Nephron (organoid): ENCODE measurements at regions not wholly inside any gene's neighbourhood (a gene's known extent, or its start where the extent isn't known, plus 50 kb on each side); places are given as distances from the start of the nearest gene placed in this dataset.
"Not testable (repeated sequence)": the region's sequence is repeated elsewhere in the genome, so short reads cannot be mapped to it uniquely, and the experiment has no call there.

Experiments used
- H3K27ac Mint-ChIP-seq, 3 experiments: 2 replicates each; pipeline ENCODE4 v1.8.0; 2020; ENCODE audit warnings: mixed read lengths in 3 of 3, mild to moderate bottlenecking in 2 of 3, moderate library complexity in 1 of 3
- H3K27me3 Mint-ChIP-seq: 2 replicates; pipeline ENCODE4 v1.8.0; 2021; ENCODE audit warnings: low read depth, mild to moderate bottlenecking, moderate library complexity, mixed read lengths
- H3K36me3 Mint-ChIP-seq: 2 replicates; pipeline ENCODE4 v1.8.0; 2020; ENCODE audit warnings: low read depth, mixed read lengths
- H3K4me1 Mint-ChIP-seq: 2 replicates; pipeline ENCODE4 v1.8.0; 2020; ENCODE audit warnings: mixed read lengths
- H3K4me3 Mint-ChIP-seq, 3 experiments: 2 replicates each; pipeline ENCODE4 v1.8.0; 2020; ENCODE audit warnings: mild to moderate bottlenecking in 3 of 3, mixed read lengths in 3 of 3, moderate library complexity in 2 of 3
- H3K9me3 Mint-ChIP-seq: 2 replicates; pipeline ENCODE4 v1.8.0; 2020; ENCODE audit warnings: mixed read lengths
- CTCF ChIP-seq, 3 experiments: fragments of 200-600 bp; sonication (generic); IDR thresholded peaks; one replicate each; pipeline ENCODE4 v1.5.0; 2021; ENCODE audit warnings: antibody characterized with exemption in 3 of 3; ENCODE audit not compliant: unreplicated experiment in 3 of 3

DNA sequence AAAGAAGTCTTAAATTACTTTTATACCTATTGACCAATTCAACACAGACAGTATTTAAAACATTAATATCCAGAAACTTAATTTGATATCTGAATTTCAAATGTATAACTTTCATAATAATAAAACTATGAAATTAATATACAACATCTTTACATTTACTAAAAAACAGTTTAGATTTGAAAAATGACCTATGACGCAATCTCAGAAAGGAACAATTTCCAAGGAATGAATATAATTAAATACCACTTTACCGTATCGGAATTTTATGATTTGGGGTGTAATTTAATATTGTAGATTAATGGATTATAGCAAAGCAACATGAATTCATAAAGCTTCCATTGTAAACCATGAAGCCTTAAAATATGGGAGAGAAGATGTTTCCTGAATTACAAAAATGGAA lies 321.5 kb upstream of the TRPM3 start:
- Mint-ChIP-seq H3K9me3 (no peaks in the 10 kb centered on the region), H3K36me3 (no peaks in the 10 kb centered on the region), H3K27me3 (peaks cover 40% of the 10 kb centered on the region), H3K4me1 (peaks cover 5% of the 10 kb centered on the region), H3K4me3 (no peak overlapping the region), H3K27ac (no peak overlapping the region)
- no peak for TF ChIP-seq CTCF (IDR thresholded peaks at IDR 0.05; ENCODE audit: unreplicated experiment in 3 of 3)

DNA sequence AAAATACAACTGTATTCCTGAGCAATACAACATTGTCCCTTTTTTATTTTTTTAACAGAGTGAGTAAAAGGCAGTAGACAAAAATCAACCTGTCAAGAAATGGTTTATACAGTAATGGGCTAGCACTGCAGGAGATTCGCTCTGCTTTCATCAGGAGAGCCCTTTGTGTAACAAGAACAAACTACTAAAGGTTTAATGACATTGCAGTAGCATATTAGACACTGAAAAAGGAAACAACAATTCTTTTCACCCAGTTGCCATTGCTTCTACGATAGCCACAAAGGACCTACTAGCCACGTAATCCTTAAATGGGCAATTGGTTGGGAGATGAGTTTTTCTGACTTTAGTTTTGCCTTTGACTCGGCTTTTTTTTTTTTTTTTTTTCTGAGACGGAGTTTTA lies 319.8 kb upstream of the TRPM3 start:
- no peak for TF ChIP-seq CTCF (IDR thresholded peaks at IDR 0.05; ENCODE audit: unreplicated experiment in 3 of 3)
- no peak overlapping the region for H3K27ac Mint-ChIP-seq
- H3K4me1 Mint-ChIP-seq = peaks cover 2% of the 10 kb centered on the region
- no peaks in the 10 kb centered on the region for H3K9me3 Mint-ChIP-seq
- no peaks in the 10 kb centered on the region for H3K36me3 Mint-ChIP-seq
- peaks cover 23% of the 10 kb centered on the region for H3K27me3 Mint-ChIP-seq
- no peak overlapping the region for H3K4me3 Mint-ChIP-seq

DNA sequence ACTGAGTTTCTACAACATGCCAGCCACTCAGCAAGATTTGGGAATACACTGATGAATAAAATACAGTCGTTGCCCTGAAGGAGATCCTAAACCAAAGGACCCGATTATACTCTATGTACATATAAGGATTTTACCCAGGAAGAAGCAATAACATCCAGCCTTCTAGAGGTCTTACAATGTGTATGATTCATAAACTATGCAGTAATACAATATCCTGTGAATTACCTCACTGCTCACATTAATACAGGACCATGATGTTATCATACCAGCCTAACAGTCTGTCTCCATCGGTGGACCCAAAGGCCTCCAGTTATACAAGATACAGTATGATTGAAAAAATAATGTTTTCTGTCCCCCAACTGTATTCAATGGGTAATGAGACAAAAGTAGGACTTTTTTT lies 310.5 kb upstream of the TRPM3 start:
- Mint-ChIP-seq H3K27me3 (no peaks in the 10 kb centered on the region), H3K9me3 (no peaks in the 10 kb centered on the region), H3K27ac (no peak overlapping the region), H3K4me3 (no peak overlapping the region), H3K36me3 (no peaks in the 10 kb centered on the region), H3K4me1 (no peaks in the 10 kb centered on the region)
- TF ChIP-seq CTCF (IDR thresholded peaks at IDR 0.05; ENCODE audit: unreplicated experiment in 3 of 3) = no peak

- H3K4me3 Mint-ChIP-seq, H3K27ac Mint-ChIP-seq, H3K4me1 Mint-ChIP-seq, H3K27me3 Mint-ChIP-seq, H3K36me3 Mint-ChIP-seq: not testable (repeated sequence)
- H3K9me3 Mint-ChIP-seq = peaks cover 17% of the 10 kb centered on the region
These were observed 285.9 kb upstream of the TRPM3 start for GRCh38 chr9:71407341-71407740.

DNA sequence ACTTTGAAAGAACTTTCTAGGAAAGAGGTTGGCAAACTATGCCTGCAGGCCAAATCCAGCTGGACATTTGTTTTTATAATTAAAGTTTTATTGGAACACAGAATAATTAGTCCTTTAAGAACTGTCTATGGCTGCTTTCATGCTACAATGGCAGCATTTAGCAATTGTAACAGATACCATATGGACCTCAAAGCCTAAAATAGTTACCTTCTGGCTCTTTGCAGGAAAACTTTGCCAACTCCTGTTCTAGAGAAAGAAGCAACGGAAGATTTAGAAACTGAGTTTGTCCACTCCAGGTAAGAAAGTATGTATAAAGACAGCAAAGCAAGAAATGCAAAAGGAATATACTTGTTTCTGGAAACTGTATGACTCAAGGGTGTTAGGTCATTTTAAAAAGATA lies 281.7 kb upstream of the TRPM3 start:
- TF ChIP-seq CTCF (IDR thresholded peaks at IDR 0.05; ENCODE audit: unreplicated experiment in 3 of 3) = no peak
- Mint-ChIP-seq H3K9me3 (peaks cover under 1% of the 10 kb centered on the region), H3K27me3 (peaks cover 4% of the 10 kb centered on the region), H3K4me1 (no peaks in the 10 kb centered on the region), H3K36me3 (no peaks in the 10 kb centered on the region), H3K4me3 (no peak overlapping the region), H3K27ac (no peak overlapping the region)

DNA sequence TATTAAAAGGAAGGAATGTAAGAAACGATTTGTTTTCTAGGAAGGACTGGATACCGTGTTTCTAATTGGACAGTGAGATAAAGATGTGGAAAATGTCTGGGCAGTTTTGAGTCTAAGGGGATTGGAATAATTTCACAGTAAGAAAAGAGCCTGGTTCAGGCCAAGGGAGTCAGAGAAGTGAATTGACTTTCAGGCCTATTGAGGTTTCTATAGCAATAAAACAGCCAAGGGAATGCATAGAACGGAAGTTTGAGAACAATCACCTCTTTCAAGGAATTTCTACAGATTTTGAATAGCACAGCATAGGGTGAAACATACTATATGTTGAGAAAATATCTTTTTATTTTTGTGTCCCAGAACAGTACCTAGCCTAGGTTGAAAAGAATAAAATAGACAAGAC lies 271.6 kb upstream of the TRPM3 start:
- Mint-ChIP-seq H3K9me3 (no peaks in the 10 kb centered on the region), H3K27ac (no peak overlapping the region), H3K4me3 (no peak overlapping the region), H3K4me1 (no peaks in the 10 kb centered on the region), H3K36me3 (no peaks in the 10 kb centered on the region), H3K27me3 (no peaks in the 10 kb centered on the region)
- TF ChIP-seq CTCF (IDR thresholded peaks at IDR 0.05; ENCODE audit: unreplicated experiment in 3 of 3) = no peak

GRCh38 chr9:71384343-71384742 lies 262.9 kb upstream of the TRPM3 start:
- H3K4me3 Mint-ChIP-seq = no peak overlapping the region
- no peaks in the 10 kb centered on the region for H3K9me3 Mint-ChIP-seq
- H3K27ac Mint-ChIP-seq = no peak overlapping the region

More at GRCh38 chr9:71384343-71384742, 262.9 kb upstream of the TRPM3 start:
- no peaks in the 10 kb centered on the region for H3K36me3 Mint-ChIP-seq
- H3K27me3 Mint-ChIP-seq = no peaks in the 10 kb centered on the region
- TF ChIP-seq CTCF (IDR thresholded peaks at IDR 0.05; ENCODE audit: unreplicated experiment in 3 of 3) = no peak
- no peaks in the 10 kb centered on the region for H3K4me1 Mint-ChIP-seq
